Loucy (cell line): ENCODE measurements at regions not wholly inside any gene's neighbourhood (a gene's known extent, or its start where the extent isn't known, plus 50 kb on each side); places are given as distances from the start of the nearest gene placed in this dataset.

Source experiments
- EZH2phosphoT487 ChIP-seq: fragments of 200-600 bp; IDR thresholded peaks from 2 replicates; pipeline ENCODE4 v1.6.1; 2018; ENCODE audit warnings: antibody characterized with exemption, mild to moderate bottlenecking, moderate library complexity, borderline replicate concordance
- TF ChIP-seq, protein P1 (sequence below): fragments of 200-600 bp; sonication (generic); conservative IDR thresholded peaks from 2 replicates; pipeline ENCODE4 v1.5.1; 2014; ENCODE audit warnings: mild to moderate bottlenecking, antibody characterized with exemption, low read length

DNA sequence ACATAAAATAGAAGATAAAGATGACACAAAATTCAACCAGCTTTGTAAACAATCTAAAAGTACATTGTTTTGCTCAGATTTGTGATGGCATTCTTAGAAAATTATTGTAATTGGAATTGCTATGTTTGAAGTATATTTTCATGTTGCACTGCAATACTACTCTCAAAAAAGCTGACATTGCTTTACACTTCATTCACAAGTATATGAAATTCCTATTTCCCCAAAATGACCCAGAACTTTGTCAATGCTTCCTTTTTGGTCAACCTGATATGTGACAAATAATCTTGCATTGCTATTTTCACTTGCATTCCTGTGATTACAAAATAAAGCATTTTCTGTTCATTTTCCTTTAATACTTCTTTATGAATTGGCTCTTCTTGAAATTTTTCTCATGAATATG is 104.1 kb upstream of the BMP5 start:
- TF ChIP-seq, protein P1, sequence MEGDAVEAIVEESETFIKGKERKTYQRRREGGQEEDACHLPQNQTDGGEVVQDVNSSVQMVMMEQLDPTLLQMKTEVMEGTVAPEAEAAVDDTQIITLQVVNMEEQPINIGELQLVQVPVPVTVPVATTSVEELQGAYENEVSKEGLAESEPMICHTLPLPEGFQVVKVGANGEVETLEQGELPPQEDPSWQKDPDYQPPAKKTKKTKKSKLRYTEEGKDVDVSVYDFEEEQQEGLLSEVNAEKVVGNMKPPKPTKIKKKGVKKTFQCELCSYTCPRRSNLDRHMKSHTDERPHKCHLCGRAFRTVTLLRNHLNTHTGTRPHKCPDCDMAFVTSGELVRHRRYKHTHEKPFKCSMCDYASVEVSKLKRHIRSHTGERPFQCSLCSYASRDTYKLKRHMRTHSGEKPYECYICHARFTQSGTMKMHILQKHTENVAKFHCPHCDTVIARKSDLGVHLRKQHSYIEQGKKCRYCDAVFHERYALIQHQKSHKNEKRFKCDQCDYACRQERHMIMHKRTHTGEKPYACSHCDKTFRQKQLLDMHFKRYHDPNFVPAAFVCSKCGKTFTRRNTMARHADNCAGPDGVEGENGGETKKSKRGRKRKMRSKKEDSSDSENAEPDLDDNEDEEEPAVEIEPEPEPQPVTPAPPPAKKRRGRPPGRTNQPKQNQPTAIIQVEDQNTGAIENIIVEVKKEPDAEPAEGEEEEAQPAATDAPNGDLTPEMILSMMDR = no peak
- TF ChIP-seq EZH2phosphoT487 = no peak
